A549 (cell line): ENCODE measurements at regions not wholly inside any gene's neighbourhood (a gene's known extent, or its start where the extent isn't known, plus 50 kb on each side); places are given as distances from the start of the nearest gene placed in this dataset.
"Not testable (repeated sequence)": the region's sequence is repeated elsewhere in the genome, so short reads cannot be mapped to it uniquely, and the experiment has no call there.

Source experiments
- ATAC-seq, 2 experiments: fragments of 200-7000 bp in 1 of 2; fragments of >200 bp in 1 of 2; cut with Nextera tagmentation in 1 of 2; cut with Tn5 transposase in 1 of 2; 3 replicates each; pipeline versions ENCODE4 v1.8.0 to v1.9.1; 2018 to 2020; ENCODE audit warnings: mild to moderate bottlenecking in 1 of 2, moderate library complexity in 1 of 2
- CTCF ChIA-PET: fragments of 300-600 bp; sonication (Branson Sonifier 250); formaldehyde crosslinking; extraction: SDS; loops from one replicate; lab custom pipeline; 2021; ENCODE audit warnings: antibody characterized with exemption, inconsistent platforms; lab: Yijun Ruan, JAX
- POLR2A ChIA-PET: fragments of 350-600 bp; formaldehyde crosslinking; extraction: SDS; loops from one replicate; lab custom pipeline; 2021; ENCODE audit warnings: antibody characterized with exemption, inconsistent platforms; lab: Yijun Ruan, JAX
- DNase-seq, 2 experiments: peaks; one replicate each; pipeline versions ENCODE4 v3.0.0 to v3.0.0-alpha.2; 2011 to 2016; ENCODE audit warnings: low read depth in 1 of 2, low spot score in 1 of 2
- FAIRE-seq: peaks from 2 replicates; lab custom pipeline; 2011; peaks lifted over from hg19 to GRCh38; lab: Jason Lieb, UNC
- H3K27ac ChIP-seq, 2 experiments: fragments of >200 bp; sonication (Bioruptor Twin); formaldehyde crosslinking; 3 replicates each; pipeline ENCODE4 v1.5.1; 2016 to 2017
- H3K4me1 ChIP-seq: fragments of >200 bp; sonication (Bioruptor Twin); formaldehyde crosslinking; 3 replicates; pipeline ENCODE4 v1.6.1; 2016
- H3K4me2 ChIP-seq: fragments of >200 bp; sonication (Bioruptor Twin); formaldehyde crosslinking; 3 replicates; pipeline ENCODE4 v1.6.1; 2016
- H3K4me3 ChIP-seq: fragments of >200 bp; sonication (Bioruptor Twin); formaldehyde crosslinking; 3 replicates; pipeline ENCODE4 v1.5.1; 2016
- H3K9me3 ChIP-seq: fragments of >200 bp; sonication (Bioruptor Twin); formaldehyde crosslinking; 3 replicates; pipeline ENCODE4 v1.6.1; 2016
- BCL3 ChIP-seq: fragments of >200 bp; sonication (Bioruptor Twin); formaldehyde crosslinking; IDR thresholded peaks from 3 replicates; pipeline ENCODE4 v1.6.1; 2016
- CHD2 ChIP-seq: fragments of 150-350 bp; IDR thresholded peaks from 2 replicates; pipeline ENCODE4 v1.6.1; 2014; ENCODE audit warnings: low read length; ENCODE audit not compliant: partially characterized antibody
- CHD4 ChIP-seq: fragments of 200-600 bp; sonication (generic); IDR thresholded peaks from 2 replicates; pipeline ENCODE4 v1.6.1; 2016; ENCODE audit warnings: antibody characterized with exemption, mild to moderate bottlenecking, borderline replicate concordance
- EHF ChIP-seq: fragments of 250-450 bp; sonication (Bioruptor Pico); IDR thresholded peaks from 2 replicates; pipeline ENCODE4 v1.5.0; 2020; ENCODE audit warnings: mild to moderate bottlenecking
- HDAC2 ChIP-seq: fragments of 200-600 bp; sonication (generic); IDR thresholded peaks from 2 replicates; pipeline ENCODE4 v1.6.1; 2016
- HOXA7 ChIP-seq: fragments of 250-450 bp; sonication (Bioruptor Pico); IDR thresholded peaks from 2 replicates; pipeline ENCODE4 v1.5.0; 2020; ENCODE audit warnings: mild to moderate bottlenecking, moderate library complexity
- HOXB13 ChIP-seq: fragments of 250-450 bp; sonication (Bioruptor Pico); IDR thresholded peaks from 2 replicates; pipeline ENCODE4 v1.5.0; 2020; ENCODE audit warnings: low read depth, mild to moderate bottlenecking, moderate library complexity
- HOXB5 ChIP-seq: fragments of 250-450 bp; sonication (Bioruptor Pico); IDR thresholded peaks from 2 replicates; pipeline ENCODE4 v1.5.0; 2020; ENCODE audit warnings: mild to moderate bottlenecking, moderate library complexity
- KDM1A ChIP-seq: fragments of 200-600 bp; sonication (generic); IDR thresholded peaks from 2 replicates; pipeline ENCODE4 v1.6.1; 2016; ENCODE audit warnings: low read depth, mild to moderate bottlenecking
- KDM5A ChIP-seq: fragments of 200-600 bp; sonication (generic); IDR thresholded peaks from 2 replicates; pipeline ENCODE4 v1.6.1; 2016; ENCODE audit warnings: antibody characterized with exemption, mild to moderate bottlenecking
- MAX ChIP-seq: IDR thresholded peaks from 2 replicates; pipeline ENCODE4 v1.6.1; 2012
- MAZ ChIP-seq: fragments of 150-350 bp; IDR thresholded peaks from 2 replicates; pipeline ENCODE4 v1.6.1; 2014; ENCODE audit warnings: antibody characterized with exemption, low read depth, low read length, borderline replicate concordance
- MYC ChIP-seq: IDR thresholded peaks from 2 replicates; pipeline ENCODE4 v1.6.1; 2012; ENCODE audit warnings: mild to moderate bottlenecking, inconsistent platforms, low read length, improper control_type of control experiment, borderline replicate concordance
- NFE2L2 ChIP-seq: fragments of 150-350 bp; conservative IDR thresholded peaks from 2 replicates; pipeline ENCODE4 v1.6.1; 2014; ENCODE audit warnings: low read length
- NPAS2 ChIP-seq: fragments of 250-450 bp; sonication (Bioruptor Pico); IDR thresholded peaks from 2 replicates; pipeline ENCODE4 v1.8.0; 2022; ENCODE audit warnings: mild to moderate bottlenecking, moderate library complexity, borderline replicate concordance
- PBX3 ChIP-seq: IDR thresholded peaks from 2 replicates; pipeline ENCODE4 v1.6.1; 2012
- PHF8 ChIP-seq: fragments of 200-600 bp; sonication (generic); IDR thresholded peaks from 2 replicates; pipeline ENCODE4 v1.6.1; 2016; ENCODE audit warnings: low read depth, mild to moderate bottlenecking, antibody characterized with exemption, moderate library complexity, borderline replicate concordance
- RAD21 ChIP-seq, 2 experiments: fragments of >200 bp in 1 of 2; sonication (Bioruptor Twin) in 1 of 2; formaldehyde crosslinking in 1 of 2; IDR thresholded peaks in 1 of 2; conservative IDR thresholded peaks in 1 of 2; 2 replicates in 1 of 2; 3 replicates in 1 of 2; pipeline ENCODE4 v1.6.1; 2012 to 2018; ENCODE audit warnings: inconsistent platforms in 1 of 2
- RARB ChIP-seq: fragments of 250-450 bp; sonication (Bioruptor Pico); IDR thresholded peaks from 2 replicates; pipeline ENCODE4 v1.8.0; 2021; ENCODE audit warnings: mild to moderate bottlenecking, moderate library complexity
- RCOR1 ChIP-seq: fragments of 150-350 bp; IDR thresholded peaks from 2 replicates; pipeline ENCODE4 v1.6.1; 2014; ENCODE audit warnings: antibody characterized with exemption, low read length, low read depth
- SMC3 ChIP-seq: fragments of >200 bp; sonication (Bioruptor Twin); formaldehyde crosslinking; IDR thresholded peaks from 3 replicates; pipeline ENCODE4 v1.6.1; 2018; ENCODE audit warnings: inconsistent platforms
- TFCP2L1 ChIP-seq: fragments of 250-450 bp; sonication (Bioruptor Pico); IDR thresholded peaks from 2 replicates; pipeline ENCODE4 v1.5.0; 2021; ENCODE audit warnings: mild to moderate bottlenecking
- ZC3H11A ChIP-seq: fragments of 450-650 bp; IDR thresholded peaks from 2 replicates; pipeline ENCODE4 v1.6.1; 2014; ENCODE audit warnings: antibody characterized with exemption, mild to moderate bottlenecking
- WGBS: methylation state at CpG from one replicate; pipeline ENCODE4 v1.1.6; 2017; ENCODE audit errors: missing lambda C conversion rate; 5-methylcytosine and 5-hydroxymethylcytosine counted together

- no peak for ATAC-seq
- CTCF ChIA-PET = interaction anchor here (0.7 kb wide), 1 partner anchor 17 kb away, joined by 4 read pairs; no protein-coding TSS in a partner anchor
These were observed 490.8 kb downstream of the HTR1B start for GRCh38 chr6:76972474-76972873.

GRCh38 chr6:76959177-76959576, 504.1 kb downstream of the HTR1B start:
- WGBS = 71% methylated on average over 12 of the region's 15 CpGs
- FAIRE-seq, ATAC-seq, POLR2A ChIA-PET, H3K4me1 ChIP-seq, H3K9me3 ChIP-seq, H3K4me2 ChIP-seq, DNase-seq, H3K4me3 ChIP-seq, H3K27ac ChIP-seq, CTCF ChIA-PET: not testable (repeated sequence)

More at GRCh38 chr6:76972474-76972873, 490.8 kb downstream of the HTR1B start:
- no peaks in the 10 kb centered on the region for H3K9me3 ChIP-seq
- H3K27ac ChIP-seq = no peak overlapping the region
- POLR2A ChIA-PET = no interaction called here
- FAIRE-seq (no peak), DNase-seq (no peak)
- no peak overlapping the region for H3K4me3 ChIP-seq
- no peak overlapping the region for H3K4me2 ChIP-seq
- no peaks in the 10 kb centered on the region for H3K4me1 ChIP-seq
- TF ChIP-seq HOXB5 (CRISPR knock-in tag) (no peak), KDM5A (no peak), MYC (no peak), HOXA7 (CRISPR knock-in tag) (no peak), PBX3 (no peak), CHD2 (no peak), HOXB13 (CRISPR knock-in tag) (no peak), PHF8 (no peak)
- TF ChIP-seq, all 56 proteins: peak for 0

- H3K4me2 ChIP-seq = no peak overlapping the region
- 0% methylated on average over 1 of the region's 2 CpGs for WGBS
- no peak overlapping the region for H3K27ac ChIP-seq
- H3K4me1 ChIP-seq = no peaks in the 10 kb centered on the region
- no peaks in the 10 kb centered on the region for H3K9me3 ChIP-seq
- H3K4me3 ChIP-seq = no peak overlapping the region
- no peak for FAIRE-seq
- no peak for ATAC-seq
- DNase-seq = no peak
- TF ChIP-seq RAD21 (conservative IDR thresholded peaks at IDR 0.05 in 1 of 2, IDR thresholded peaks at IDR 0.05 in 1 of 2) (no peak), PBX3 (no peak), NPAS2 (CRISPR knock-in tag) (no peak), RARB (CRISPR knock-in tag) (no peak)
- ChIA-PET CTCF (no interaction called here), POLR2A (no interaction called here)
These were observed 520.9 kb downstream of the HTR1B start for GRCh38 chr6:76942203-76942966.

- WGBS = 8% methylated on average over 1 of the region's 1 CpG
These were observed 523.1 kb downstream of the HTR1B start for GRCh38 chr6:76940191-76940590.

More at GRCh38 chr6:76940191-76940590, 523.1 kb downstream of the HTR1B start:
- H3K9me3 ChIP-seq = no peaks in the 10 kb centered on the region
- FAIRE-seq = no peak
- no peak for ATAC-seq
- H3K4me2 ChIP-seq = no peak overlapping the region
- H3K27ac ChIP-seq = no peak overlapping the region
- H3K4me1 ChIP-seq = no peaks in the 10 kb centered on the region
- H3K4me3 ChIP-seq = no peak overlapping the region
- TF ChIP-seq BCL3 (no peak), NFE2L2 (no peak), SMC3 (no peak), TFCP2L1 (CRISPR knock-in tag) (no peak), CHD4 (no peak), ZC3H11A (no peak), MAX (no peak), MAZ (no peak), RCOR1 (no peak), RARB (CRISPR knock-in tag) (no peak), KDM1A (no peak), HDAC2 (no peak), EHF (CRISPR knock-in tag) (no peak), PBX3 (no peak)
- ChIA-PET CTCF (no interaction called here), POLR2A (no interaction called here)
- DNase-seq = no peak
